ENCODE measurements at regions not wholly inside any gene's neighbourhood (a gene's known extent, or its start where the extent isn't known, plus 50 kb on each side); places are given as distances from the start of the nearest gene placed in this dataset.
"Not testable (repeated sequence)": the region's sequence is repeated elsewhere in the genome, so short reads cannot be mapped to it uniquely, and the experiment has no call there.

GRCh38 chr13:76289558-76289957 lies 596.6 kb downstream of the KCTD12 start:
- Mint-ChIP-seq H3K9me3 (peaks cover 3% of the 10 kb centered on the region; the same call in 1 of the 2 replicates), H3K4me3 (no peak overlapping the region), H3K27me3 (ENCODE audit: insufficient read depth) (no peaks in the 10 kb centered on the region; the same call in 1 of the 2 replicates), H3K4me1 (ENCODE audit: low read depth) (no peaks in the 10 kb centered on the region; the same call in 1 of the 2 replicates), H3K36me3 (ENCODE audit: low read depth) (0 out of 2 replicates have a peak, but pooled peaks cover 4% of the 10 kb centered on the region), H3K27ac (no peak overlapping the region)
- DNase-seq = no peak
- TF ChIP-seq CTCF (IDR thresholded peaks at IDR 0.05) = no peak

GRCh38 chr13:76286178-76286577 lies 600.0 kb downstream of the KCTD12 start:
- Mint-ChIP-seq H3K36me3 (ENCODE audit: low read depth) (no peaks in the 10 kb centered on the region), H3K27me3 (ENCODE audit: insufficient read depth) (no peaks in the 10 kb centered on the region; the same call in 1 of the 2 replicates), H3K27ac (no peak overlapping the region), H3K4me3 (no peak overlapping the region), H3K9me3 (peaks cover 3% of the 10 kb centered on the region; the same call in 1 of the 2 replicates), H3K4me1 (ENCODE audit: low read depth) (no peaks in the 10 kb centered on the region; the same call in 1 of the 2 replicates)
- TF ChIP-seq CTCF (IDR thresholded peaks at IDR 0.05) = no peak
- peak; percentile 25 for DNase-seq

GRCh38 chr13:76285463-76285862 lies 600.7 kb downstream of the KCTD12 start:
- TF ChIP-seq CTCF (IDR thresholded peaks at IDR 0.05) = no peak
- Mint-ChIP-seq H3K4me1 (ENCODE audit: low read depth) (no peaks in the 10 kb centered on the region; the same call in 1 of the 2 replicates), H3K4me3 (no peak overlapping the region), H3K9me3 (peaks cover 7% of the 10 kb centered on the region; the same call in 1 of the 2 replicates), H3K36me3 (ENCODE audit: low read depth) (no peaks in the 10 kb centered on the region), H3K27me3 (ENCODE audit: insufficient read depth) (no peaks in the 10 kb centered on the region; the same call in 1 of the 2 replicates), H3K27ac (no peak overlapping the region)
- DNase-seq = no peak

GRCh38 chr13:76279766-76280165 lies 606.4 kb downstream of the KCTD12 start:
- H3K9me3 Mint-ChIP-seq = peaks cover 18% of the 10 kb centered on the region
- H3K27me3 Mint-ChIP-seq (ENCODE audit: insufficient read depth); H3K4me1 Mint-ChIP-seq (ENCODE audit: low read depth): not testable (repeated sequence)

GRCh38 chr13:76271728-76272232 lies 614.4 kb downstream of the KCTD12 start:
- peaks cover 30% of the 10 kb centered on the region for H3K9me3 Mint-ChIP-seq
- no peak for TF ChIP-seq CTCF (IDR thresholded peaks at IDR 0.05)
- H3K27me3 Mint-ChIP-seq (ENCODE audit: insufficient read depth) = peaks cover 3% of the 10 kb centered on the region; the same call in 1 of the 2 replicates
- H3K4me1 Mint-ChIP-seq (ENCODE audit: low read depth) = no peaks in the 10 kb centered on the region
- DNase-seq = no peak
- H3K27ac Mint-ChIP-seq = no peak overlapping the region
- no peak overlapping the region for H3K4me3 Mint-ChIP-seq
- H3K36me3 Mint-ChIP-seq (ENCODE audit: low read depth) = no peaks in the 10 kb centered on the region

More at GRCh38 chr13:76279766-76280165, 606.4 kb downstream of the KCTD12 start:
- H3K4me3 Mint-ChIP-seq; H3K36me3 Mint-ChIP-seq (ENCODE audit: low read depth); H3K27ac Mint-ChIP-seq; DNase-seq: not testable (repeated sequence)

- H3K4me3 Mint-ChIP-seq; H3K27me3 Mint-ChIP-seq (ENCODE audit: insufficient read depth); H3K36me3 Mint-ChIP-seq (ENCODE audit: low read depth); H3K27ac Mint-ChIP-seq; DNase-seq; H3K4me1 Mint-ChIP-seq (ENCODE audit: low read depth): not testable (repeated sequence)
- H3K9me3 Mint-ChIP-seq = peaks cover 30% of the 10 kb centered on the region
Measured at GRCh38 chr13:76268307-76268706, 617.9 kb downstream of the KCTD12 start.
